Neural progenitor cell (in vitro differentiated cells): ENCODE measurements at regions not wholly inside any gene's neighbourhood (a gene's known extent, or its start where the extent isn't known, plus 50 kb on each side); places are given as distances from the start of the nearest gene placed in this dataset.

ENCODE experiments used
- CTCF ChIP-seq: fragments of 200-600 bp; sonication (generic); IDR thresholded peaks from 2 replicates; pipeline ENCODE4 v1.5.1; 2017; ENCODE audit warnings: antibody characterized with exemption, mild to moderate bottlenecking
- EZH2 ChIP-seq: fragments of 200-600 bp; sonication (generic); IDR thresholded peaks from 2 replicates; pipeline ENCODE4 v1.6.1; 2017; ENCODE audit warnings: antibody characterized with exemption, mild to moderate bottlenecking, moderate library complexity
- EZH2phosphoT487 ChIP-seq: fragments of 200-600 bp; sonication (generic); IDR thresholded peaks from 2 replicates; pipeline ENCODE4 v1.6.1; 2017; ENCODE audit warnings: antibody characterized with exemption

GRCh38 chr10:4352414-4352961, 473.5 kb upstream of the AKR1E2 start:
- TF ChIP-seq CTCF = no peak
- no peak for TF ChIP-seq EZH2
- no peak for TF ChIP-seq EZH2phosphoT487
